Fibroblast of lung (primary cell): ENCODE measurements at regions not wholly inside any gene's neighbourhood (a gene's known extent, or its start where the extent isn't known, plus 50 kb on each side); places are given as distances from the start of the nearest gene placed in this dataset.

Source experiments
- CTCF ChIP-seq, 2 donors: IDR thresholded peaks in 1 of 2; conservative IDR thresholded peaks in 1 of 2; 1 replicate in 1 of 2; 2 replicates in 1 of 2; pipeline ENCODE4 v1.5.1; 2011 to 2012; ENCODE audit warnings: low read length in 2 of 2, control low read depth in 1 of 2, inconsistent platforms in 1 of 2, low read depth in 1 of 2, mild to moderate bottlenecking in 1 of 2
- EZH2 ChIP-seq: IDR thresholded peaks from 2 replicates; pipeline ENCODE4 v1.5.1; 2012; ENCODE audit warnings: low read length, control low read depth, mild to moderate bottlenecking; ENCODE audit errors: missing control alignments

- TF ChIP-seq EZH2: no peak
- TF ChIP-seq CTCF (conservative IDR thresholded peaks at IDR 0.05 in 1 of 2, IDR thresholded peaks at IDR 0.05 in 1 of 2; ENCODE audit: low read depth in 1 of 2, low read length in 2 of 2): no peak
Observed at GRCh38 chr7:113659416-113659815, 259.4 kb downstream of the PPP1R3A start.
